Left lung (tissue), 4 donors: ENCODE measurements at regions not wholly inside any gene's neighbourhood (a gene's known extent, or its start where the extent isn't known, plus 50 kb on each side); places are given as distances from the start of the nearest gene placed in this dataset.

Source experiments
- ATAC-seq: fragments of 200-7000 bp; cut with Tn5 transposase; one replicate; pipeline ENCODE4 v1.9.1; 2020; ENCODE audit warnings: moderate library complexity
- DNase-seq, 4 donors: peaks; one replicate each; pipeline ENCODE4 v3.0.0-alpha.2; 2013 to 2020
- H3K27ac ChIP-seq, 2 donors: fragments of 200-600 bp; sonication (generic) in 1 of 2; one replicate each; pipeline versions ENCODE4 v1.5.0 to v1.8.0; 2020 to 2021
- H3K27me3 ChIP-seq, 2 donors: fragments of 200-600 bp; sonication (generic) in 1 of 2; one replicate each; pipeline versions ENCODE4 v1.5.0 to v1.8.0; 2020 to 2021
- H3K36me3 ChIP-seq, 2 donors: fragments of 200-600 bp; sonication (generic) in 1 of 2; one replicate each; pipeline versions ENCODE4 v1.5.0 to v1.8.0; 2020 to 2021
- H3K4me1 ChIP-seq, 2 donors: fragments of 200-600 bp; one replicate each; pipeline ENCODE4 v1.8.0; 2021
- H3K4me3 ChIP-seq, 2 donors: fragments of 200-600 bp; sonication (generic) in 1 of 2; one replicate each; pipeline versions ENCODE4 v1.5.0 to v1.8.0; 2020 to 2021; ENCODE audit warnings: mild to moderate bottlenecking in 1 of 2
- H3K9me3 ChIP-seq, 2 donors: fragments of 200-600 bp; sonication (generic) in 1 of 2; one replicate each; pipeline versions ENCODE4 v1.5.0 to v1.8.0; 2020 to 2021
- intact Hi-C, 2 donors: fragments of 100-400 bp; cut with DNase I; formaldehyde crosslinking; loops; one replicate each; pipeline versions ENCODE4 v1.11.2 to v1.14.2; 2022
- TF ChIP-seq, protein P1 (sequence below), 2 donors: fragments of 200-600 bp; sonication (generic) in 1 of 2; IDR thresholded peaks; one replicate each; pipeline versions ENCODE4 v1.5.0 to v1.8.0; 2021; ENCODE audit warnings: antibody characterized with exemption in 2 of 2
- donor health status: DM: no; HTN: yes; CAD: no.
- donor health status: DM: no; HTN: no; CAD: no.

- TF ChIP-seq, protein P1, sequence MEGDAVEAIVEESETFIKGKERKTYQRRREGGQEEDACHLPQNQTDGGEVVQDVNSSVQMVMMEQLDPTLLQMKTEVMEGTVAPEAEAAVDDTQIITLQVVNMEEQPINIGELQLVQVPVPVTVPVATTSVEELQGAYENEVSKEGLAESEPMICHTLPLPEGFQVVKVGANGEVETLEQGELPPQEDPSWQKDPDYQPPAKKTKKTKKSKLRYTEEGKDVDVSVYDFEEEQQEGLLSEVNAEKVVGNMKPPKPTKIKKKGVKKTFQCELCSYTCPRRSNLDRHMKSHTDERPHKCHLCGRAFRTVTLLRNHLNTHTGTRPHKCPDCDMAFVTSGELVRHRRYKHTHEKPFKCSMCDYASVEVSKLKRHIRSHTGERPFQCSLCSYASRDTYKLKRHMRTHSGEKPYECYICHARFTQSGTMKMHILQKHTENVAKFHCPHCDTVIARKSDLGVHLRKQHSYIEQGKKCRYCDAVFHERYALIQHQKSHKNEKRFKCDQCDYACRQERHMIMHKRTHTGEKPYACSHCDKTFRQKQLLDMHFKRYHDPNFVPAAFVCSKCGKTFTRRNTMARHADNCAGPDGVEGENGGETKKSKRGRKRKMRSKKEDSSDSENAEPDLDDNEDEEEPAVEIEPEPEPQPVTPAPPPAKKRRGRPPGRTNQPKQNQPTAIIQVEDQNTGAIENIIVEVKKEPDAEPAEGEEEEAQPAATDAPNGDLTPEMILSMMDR (IDR thresholded peaks at IDR 0.05), result no peak
- Histone ChIP-seq H3K9me3 (no peaks in the 10 kb centered on the region), H3K27ac (no peak overlapping the region), H3K4me3 (no peak overlapping the region), H3K4me1 (no peaks in the 10 kb centered on the region), H3K27me3 (no peaks in the 10 kb centered on the region), H3K36me3 (no peaks in the 10 kb centered on the region)
- no peak for ATAC-seq
- intact Hi-C loops, result no loop called here
- DNase-seq, result no peak
These were observed 95.7 kb upstream of the CDH20 start for GRCh38 chr18:61237529-61237928.

DNA sequence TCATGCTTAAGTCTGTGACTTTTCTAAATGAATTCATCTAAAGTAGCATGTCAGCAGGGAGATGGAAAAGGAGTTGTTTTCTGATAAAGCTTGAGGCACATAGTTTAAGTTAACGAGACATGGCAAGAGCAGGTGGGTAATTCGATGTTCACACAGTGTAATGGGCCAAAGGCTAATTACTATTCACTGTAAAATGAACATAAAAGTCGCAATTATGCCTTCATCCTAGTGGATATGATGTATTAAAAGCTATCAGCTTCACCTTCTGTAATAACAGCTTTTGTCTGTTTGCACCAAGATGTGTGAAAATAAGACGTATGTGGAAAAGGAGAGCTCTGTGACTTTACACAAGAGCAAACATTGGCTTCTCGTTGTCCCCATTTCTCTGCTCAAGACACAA is 94.2 kb upstream of the CDH20 start:
- intact Hi-C loops, result no loop called here
- DNase-seq (no peak), ATAC-seq (no peak)
- Histone ChIP-seq H3K4me1 (no peaks in the 10 kb centered on the region), H3K27ac (no peak overlapping the region), H3K27me3 (no peaks in the 10 kb centered on the region), H3K4me3 (no peak overlapping the region), H3K9me3 (no peaks in the 10 kb centered on the region), H3K36me3 (no peaks in the 10 kb centered on the region)
- TF ChIP-seq, protein P1 (IDR thresholded peaks at IDR 0.05), result no peak

DNA sequence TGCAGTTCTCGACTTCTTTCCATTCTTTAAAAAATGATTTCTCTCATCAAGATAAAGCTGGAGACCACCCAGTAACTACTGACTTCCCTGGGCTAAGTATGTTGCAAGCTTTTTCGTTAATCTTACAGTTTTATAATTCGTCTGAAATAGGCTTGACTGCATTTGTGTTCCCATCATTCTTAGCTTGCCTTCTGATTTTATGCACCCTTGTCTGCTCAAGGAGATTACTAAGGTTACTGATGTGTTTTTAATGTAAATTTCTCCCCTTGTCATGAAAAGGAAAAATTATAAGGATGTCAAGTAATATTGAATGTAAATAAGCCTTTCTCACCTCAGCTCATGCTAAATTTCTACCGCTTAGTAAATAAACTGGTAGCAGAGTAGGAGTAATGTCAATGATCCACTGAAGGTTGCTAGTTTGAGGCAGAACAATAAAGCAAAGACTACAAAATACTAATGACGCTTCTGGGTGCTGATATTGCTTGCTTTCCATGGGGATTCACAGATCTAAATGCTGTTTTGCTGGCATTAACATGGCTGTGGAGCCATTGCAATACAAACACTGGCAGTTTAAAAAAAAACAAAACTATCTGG is 91.9 kb upstream of the CDH20 start:
- TF ChIP-seq, protein P1 (IDR thresholded peaks at IDR 0.05), result no peak
- no peaks in the 10 kb centered on the region for H3K9me3 ChIP-seq
- ATAC-seq (no peak), DNase-seq (no peak)
- intact Hi-C loops, result no loop called here
- H3K36me3 ChIP-seq, result no peaks in the 10 kb centered on the region
- no peaks in the 10 kb centered on the region for H3K27me3 ChIP-seq
- H3K4me3 ChIP-seq, result no peak overlapping the region
- H3K4me1 ChIP-seq, result no peaks in the 10 kb centered on the region
- no peak overlapping the region for H3K27ac ChIP-seq

DNA sequence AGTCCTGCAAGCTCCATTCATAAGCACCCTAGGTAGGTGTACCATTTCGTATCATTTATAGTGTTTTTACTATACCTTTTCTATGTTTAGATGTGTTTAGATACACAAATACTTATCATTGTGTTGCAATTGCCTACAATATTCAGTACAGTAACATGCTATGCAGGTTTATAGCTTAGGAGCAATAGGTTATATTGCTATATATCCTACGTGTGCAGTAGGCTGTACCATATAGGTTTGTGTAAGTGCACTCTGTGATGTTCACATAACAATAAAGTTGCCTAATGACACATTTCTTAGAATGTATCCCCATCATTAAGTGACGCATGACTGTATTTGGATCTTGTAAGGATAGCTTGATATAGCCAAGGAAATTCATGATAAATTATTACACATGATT is 88.6 kb upstream of the CDH20 start:
- Histone ChIP-seq H3K27ac (no peak overlapping the region), H3K27me3 (no peaks in the 10 kb centered on the region), H3K36me3 (no peaks in the 10 kb centered on the region), H3K4me1 (no peaks in the 10 kb centered on the region), H3K4me3 (no peak overlapping the region), H3K9me3 (no peaks in the 10 kb centered on the region)
- TF ChIP-seq, protein P1 (IDR thresholded peaks at IDR 0.05), result no peak
- DNase-seq (no peak), ATAC-seq (no peak)
- intact Hi-C loops, result no loop called here

DNA sequence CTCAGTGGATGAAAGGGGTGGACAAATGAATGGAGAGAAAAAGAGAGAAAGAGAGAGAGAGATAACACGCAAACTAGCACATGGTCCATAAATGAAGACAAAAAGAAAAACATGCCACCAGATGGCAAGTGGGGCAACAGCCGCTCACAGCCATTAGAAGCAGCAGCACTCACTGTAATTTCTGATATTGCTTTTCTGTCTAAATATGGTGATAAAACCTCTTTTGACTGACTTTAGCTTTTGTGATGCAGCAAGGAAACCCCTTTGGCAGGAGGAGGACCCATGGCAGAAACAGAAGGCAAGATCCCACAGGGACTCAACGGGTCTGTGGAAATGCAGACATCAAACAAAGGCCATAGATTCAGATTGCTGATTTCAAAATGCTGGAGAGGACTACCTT is 88.0 kb upstream of the CDH20 start:
- ATAC-seq (no peak), DNase-seq (no peak)
- H3K27ac ChIP-seq, result no peak overlapping the region
- no peak overlapping the region for H3K4me3 ChIP-seq
- no peaks in the 10 kb centered on the region for H3K36me3 ChIP-seq
- no peaks in the 10 kb centered on the region for H3K9me3 ChIP-seq
- intact Hi-C loops, result no loop called here
- no peaks in the 10 kb centered on the region for H3K27me3 ChIP-seq
- no peaks in the 10 kb centered on the region for H3K4me1 ChIP-seq
- TF ChIP-seq, protein P1 (IDR thresholded peaks at IDR 0.05), result no peak
